K562 (cell line): ENCODE measurements at regions not wholly inside any gene's neighbourhood (a gene's known extent, or its start where the extent isn't known, plus 50 kb on each side); places are given as distances from the start of the nearest gene placed in this dataset.

ENCODE experiments used
- BMI1 ChIP-seq: fragments of 150-350 bp; IDR thresholded peaks from 2 replicates; pipeline ENCODE4 v1.6.1; 2014; ENCODE audit warnings: low read length
- CEBPB ChIP-seq: fragments of 450-650 bp; IDR thresholded peaks from 2 replicates; pipeline ENCODE4 v1.6.1; 2016; ENCODE audit warnings: missing genetic modification characterization, missing compliant biosample characterization
- CEBPZ ChIP-seq: fragments of 150-350 bp; IDR thresholded peaks from 2 replicates; pipeline ENCODE4 v1.6.1; 2014; ENCODE audit warnings: low read depth, mild to moderate bottlenecking, low read length, borderline replicate concordance
- E2F4 ChIP-seq: sonication (generic); formaldehyde crosslinking; IDR thresholded peaks from 2 replicates; pipeline ENCODE4 v1.8.0; 2022; ENCODE audit warnings: mild to moderate bottlenecking, low read depth, missing genetic modification reagents
- EZH2 ChIP-seq: IDR thresholded peaks from 2 replicates; pipeline ENCODE4 v1.6.1; 2012; ENCODE audit warnings: low read depth, mild to moderate bottlenecking, inconsistent platforms, low read length, borderline replicate concordance
- NR2C2 ChIP-seq, 2 experiments: fragments of 200-800 bp in 1 of 2; sonication (Bioruptor generic) in 1 of 2; sonication (generic) in 1 of 2; formaldehyde crosslinking in 1 of 2; IDR thresholded peaks; 2 replicates each; pipeline versions ENCODE4 v1.6.1 to v1.8.0; 2016 to 2022; ENCODE audit warnings: mild to moderate bottlenecking in 1 of 2, missing compliant biosample characterization in 1 of 2, missing genetic modification characterization in 1 of 2, missing genetic modification reagents in 1 of 2
- RBBP5 ChIP-seq: fragments of 200-600 bp; sonication (generic); IDR thresholded peaks from 2 replicates; pipeline ENCODE4 v1.6.1; 2012; ENCODE audit warnings: borderline replicate concordance, mild to moderate bottlenecking, low read length, control low read depth, inconsistent platforms; ENCODE audit not compliant: insufficient read depth, poor library complexity, severe bottlenecking
- YY1 ChIP-seq, 3 experiments: IDR thresholded peaks; 2 replicates each; pipeline ENCODE4 v1.6.1; 2011; ENCODE audit warnings: low read length in 2 of 3, mild to moderate bottlenecking in 2 of 3, moderate library complexity in 2 of 3, borderline replicate concordance in 1 of 3, control low read depth in 1 of 3, low read depth in 1 of 3; ENCODE audit not compliant: insufficient read depth in 3 of 3, insufficient replicate concordance in 2 of 3, control insufficient read depth in 1 of 3, insufficient read length in 1 of 3; ENCODE audit errors: extremely low read depth in 1 of 3
- TF ChIP-seq, protein P1 (sequence below): sonication (generic); formaldehyde crosslinking; IDR thresholded peaks from 2 replicates; pipeline ENCODE4 v1.5.0; 2020; ENCODE audit warnings: missing genetic modification reagents

- TF ChIP-seq E2F4 (no peak), NR2C2 (CRISPR knock-in tag; IDR thresholded peaks at IDR 0.05) (no peak), NR2C2 (tag; IDR thresholded peaks at IDR 0.05) (no peak), YY1 (IDR thresholded peaks at IDR 0.05; ENCODE audit: borderline replicate concordance in 1 of 3, control insufficient read depth in 1 of 3, extremely low read depth in 1 of 3, insufficient read depth in 3 of 3, insufficient read length in 1 of 3, insufficient replicate concordance in 2 of 3, low read depth in 1 of 3, low read length in 2 of 3) (no peak), RBBP5 (no peak), CEBPZ (no peak), EZH2 (no peak), CEBPB (tag) (no peak), BMI1 (no peak)
- TF ChIP-seq, protein P1, sequence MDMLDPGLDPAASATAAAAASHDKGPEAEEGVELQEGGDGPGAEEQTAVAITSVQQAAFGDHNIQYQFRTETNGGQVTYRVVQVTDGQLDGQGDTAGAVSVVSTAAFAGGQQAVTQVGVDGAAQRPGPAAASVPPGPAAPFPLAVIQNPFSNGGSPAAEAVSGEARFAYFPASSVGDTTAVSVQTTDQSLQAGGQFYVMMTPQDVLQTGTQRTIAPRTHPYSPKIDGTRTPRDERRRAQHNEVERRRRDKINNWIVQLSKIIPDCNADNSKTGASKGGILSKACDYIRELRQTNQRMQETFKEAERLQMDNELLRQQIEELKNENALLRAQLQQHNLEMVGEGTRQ (CRISPR knock-in tag): no peak
These were observed 58.7 kb upstream of the MUCL1 start for GRCh38 chr12:54795644-54796043.
